K562 (cell line): ENCODE measurements at regions not wholly inside any gene's neighbourhood (a gene's known extent, or its start where the extent isn't known, plus 50 kb on each side); places are given as distances from the start of the nearest gene placed in this dataset.

Source experiments
- ATAC-seq: fragments of 200-7000 bp; cut with Tn5 transposase; 3 replicates; pipeline ENCODE4 v1.9.1; 2020; ENCODE audit warnings: moderate library complexity
- BruUV-seq: library from RNA; stranded (reverse); fragments of 400-500 nt; replicated peaks from 2 replicates; lab custom pipeline; 2021; lab: Mats Ljungman, UMichigan
- CTCF ChIA-PET: fragments of 300-600 bp; formaldehyde crosslinking; extraction: SDS; loops from one replicate; lab custom pipeline; 2021; ENCODE audit warnings: low intra/inter-chr PET ratio; lab: Yijun Ruan, JAX
- POLR2A ChIA-PET: fragments of 300-600, 350-650 bp; sonication (Branson Sonifier 250); formaldehyde crosslinking; extraction: SDS; loops from one replicate; lab custom pipeline; 2021; ENCODE audit warnings: antibody characterized with exemption, inconsistent platforms; lab: Yijun Ruan, JAX
- DNase-seq, 4 experiments: peaks; one replicate each; pipeline versions ENCODE4 v3.0.0 to v3.0.0-alpha.2; 2011 to 2018; ENCODE audit warnings: low spot score in 3 of 4, mixed read lengths in 3 of 4; ENCODE audit errors: extremely low read depth in 1 of 4
- FAIRE-seq: peaks from 2 replicates; lab custom pipeline; 2011; peaks lifted over from hg19 to GRCh38; lab: Jason Lieb, UNC
- H2AFZ ChIP-seq: 2 replicates; pipeline ENCODE4 v1.6.0; 2011; ENCODE audit warnings: low read depth, low read length, control low read depth, inconsistent platforms
- H3K27ac ChIP-seq: fragments of 200-600 bp; 3 replicates; pipeline ENCODE4 v1.8.0; 2011; ENCODE audit warnings: low read depth, mild to moderate bottlenecking, control low read depth, inconsistent platforms, low read length, moderate library complexity, mixed read lengths; ENCODE audit errors: extremely low read depth
- H3K27me3 ChIP-seq, 2 experiments: fragments of 300-600 bp in 1 of 2; 2 replicates in 1 of 2; 3 replicates in 1 of 2; pipeline versions ENCODE4 v1.6.0 to v1.8.0; 2011; ENCODE audit warnings: inconsistent platforms in 2 of 2, low read length in 2 of 2, mild to moderate bottlenecking in 1 of 2, mixed read lengths in 1 of 2, moderate library complexity in 1 of 2; ENCODE audit not compliant: control insufficient read depth in 2 of 2, insufficient read depth in 2 of 2
- H3K36me3 ChIP-seq: fragments of 300-600 bp; 3 replicates; pipeline ENCODE4 v1.8.0; 2011; ENCODE audit warnings: mild to moderate bottlenecking, low read length, inconsistent platforms; ENCODE audit not compliant: control insufficient read depth, insufficient read depth
- H3K4me1 ChIP-seq, 2 experiments: fragments of 200-600 bp in 1 of 2; replicated peaks in 1 of 2; 2 replicates in 1 of 2; 3 replicates in 1 of 2; pipeline versions ENCODE4 v1.5.1 to v1.8.0; 2011; ENCODE audit warnings: inconsistent platforms in 2 of 2, low read length in 2 of 2, mild to moderate bottlenecking in 1 of 2, mixed read lengths in 1 of 2, moderate library complexity in 1 of 2; ENCODE audit not compliant: control insufficient read depth in 2 of 2, insufficient read depth in 2 of 2
- H3K4me2 ChIP-seq: 2 replicates; pipeline ENCODE4 v1.6.1; 2011; ENCODE audit warnings: low read length, control low read depth, inconsistent platforms, mixed read lengths; ENCODE audit not compliant: insufficient read depth
- H3K4me3 ChIP-seq: fragments of 200-600 bp; sonication (generic), shearing (Covaris generic); 2 replicates; pipeline ENCODE4 v1.5.1; 2016; ENCODE audit warnings: control low read depth, inconsistent platforms
- H3K79me2 ChIP-seq: fragments of 200-600 bp; 3 replicates; pipeline ENCODE4 v1.8.0; 2011; ENCODE audit warnings: low read length, inconsistent platforms; ENCODE audit not compliant: control insufficient read depth, insufficient read depth
- H3K9ac ChIP-seq, 2 experiments: 2 replicates each; pipeline versions ENCODE4 v1.6.0 to v1.6.1; 2011; ENCODE audit warnings: low read depth in 2 of 2, low read length in 2 of 2, control low read depth in 1 of 2, inconsistent platforms in 1 of 2, mild to moderate bottlenecking in 1 of 2, mixed read lengths in 1 of 2; ENCODE audit not compliant: insufficient read depth in 1 of 2
- H3K9me1 ChIP-seq: one replicate; pipeline ENCODE4 v1.6.0; 2011; ENCODE audit warnings: inconsistent platforms, mild to moderate bottlenecking, low read length, moderate library complexity; ENCODE audit not compliant: control insufficient read depth, insufficient read depth
- H3K9me3 ChIP-seq: replicated peaks from 2 replicates; pipeline ENCODE4 v1.5.1; 2011; ENCODE audit warnings: low read depth, low read length, inconsistent platforms; ENCODE audit not compliant: control insufficient read depth, insufficient read depth
- H4K20me1 ChIP-seq: replicated peaks from 2 replicates; pipeline ENCODE4 v1.6.1; 2011; ENCODE audit warnings: low read length, inconsistent platforms, mixed read lengths; ENCODE audit not compliant: control insufficient read depth, insufficient read depth
- DMBX1 ChIP-seq: fragments of 250-450 bp; sonication (Bioruptor Pico); IDR thresholded peaks from 2 replicates; pipeline ENCODE4 v1.8.0; 2022; ENCODE audit warnings: inconsistent platforms, mild to moderate bottlenecking, moderate library complexity, borderline replicate concordance
- FUS ChIP-seq: fragments of 200-400 bp; formaldehyde crosslinking; optimal IDR thresholded peaks from 2 replicates; pipeline ENCODE3; 2017; ENCODE audit warnings: low read depth, low read length
- GABPB2 ChIP-seq: fragments of 250-450 bp; sonication (Bioruptor Pico); conservative IDR thresholded peaks from 2 replicates; pipeline ENCODE4 v1.5.1; 2021; ENCODE audit warnings: mild to moderate bottlenecking
- ZC3H4 ChIP-seq: sonication (generic); formaldehyde crosslinking; IDR thresholded peaks from 2 replicates; pipeline ENCODE4 v1.9.0; 2021; ENCODE audit warnings: missing genetic modification reagents, borderline replicate concordance
- WGBS: fragments of 100-300 bp; shearing (Covaris generic); methylation state at CpG from one replicate; pipeline ENCODE4 v1.1.6; 2016; ENCODE audit warnings: low coverage, mixed read lengths; ENCODE audit not compliant: insufficient coverage; ENCODE audit errors: missing lambda C conversion rate; 5-methylcytosine and 5-hydroxymethylcytosine counted together
- in situ Hi-C: fragments of 300-500 bp; cut with MboI; formaldehyde crosslinking; loops from 4 replicates; pipeline ENCODE4 v1.15.0; 2018; ENCODE audit warnings: inconsistent platforms, mixed read lengths
- intact Hi-C: fragments of 100-400 bp; cut with micrococcal nuclease; formaldehyde crosslinking; loops from 2 replicates; pipeline ENCODE4 v1.14.2; 2022
- TF ChIP-seq, protein P1 (sequence below): fragments of 250-450 bp; sonication (Bioruptor Pico); IDR thresholded peaks from 2 replicates; pipeline ENCODE4 v1.8.0; 2022; ENCODE audit warnings: moderate library complexity, mild to moderate bottlenecking, inconsistent platforms
- TF ChIP-seq, protein P2 (sequence below): fragments of 250-450 bp; sonication (Bioruptor Pico); IDR thresholded peaks from 2 replicates; pipeline ENCODE4 v1.8.0; 2021; ENCODE audit warnings: mild to moderate bottlenecking, moderate library complexity
- TF ChIP-seq, protein P3 (sequence below): fragments of 250-450 bp; sonication (Bioruptor Pico); IDR thresholded peaks from 2 replicates; pipeline ENCODE4 v1.5.0; 2020; ENCODE audit warnings: mild to moderate bottlenecking
- TF ChIP-seq, protein P4 (sequence below): sonication (generic); formaldehyde crosslinking; IDR thresholded peaks from 2 replicates; pipeline ENCODE4 v1.8.1; 2023; ENCODE audit warnings: mild to moderate bottlenecking, missing genetic modification reagents

DNA sequence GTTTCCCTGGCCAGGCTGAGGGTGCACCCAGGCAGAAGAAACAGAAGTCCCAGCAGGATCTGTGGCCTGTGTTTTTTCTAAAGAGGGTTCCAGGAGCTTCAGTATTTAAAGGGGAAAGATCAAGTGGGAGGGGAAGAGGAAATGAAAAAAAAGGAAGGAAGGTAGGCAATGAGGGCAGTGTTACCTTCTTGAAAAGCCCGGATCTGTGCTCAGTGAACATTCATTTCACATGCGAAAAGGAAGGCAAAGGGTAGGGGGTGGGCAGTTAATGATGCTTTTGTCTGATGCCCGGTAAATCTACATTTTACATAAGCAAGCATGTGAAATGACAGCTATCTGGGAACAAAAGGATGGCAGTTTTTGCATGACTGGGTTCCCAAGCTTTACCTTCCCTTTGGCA lies 326.2 kb downstream of the UQCRFS1 start:
- no peaks in the 10 kb centered on the region for H4K20me1 ChIP-seq
- DNase-seq (no peak), ATAC-seq (no peak), FAIRE-seq (no peak)
- H3K9ac ChIP-seq = no peak overlapping the region
- peaks cover 3 to 24% of the 10 kb centered on the region in 2 experiments; a peak in 3 of 5 replicates for H3K27me3 ChIP-seq
- intact Hi-C loops (no loop called here), in situ Hi-C loops (loop anchor here (10.0 kb wide), 1 partner anchor 378 kb away; no protein-coding TSS in a partner anchor)
- TF ChIP-seq, protein P1, sequence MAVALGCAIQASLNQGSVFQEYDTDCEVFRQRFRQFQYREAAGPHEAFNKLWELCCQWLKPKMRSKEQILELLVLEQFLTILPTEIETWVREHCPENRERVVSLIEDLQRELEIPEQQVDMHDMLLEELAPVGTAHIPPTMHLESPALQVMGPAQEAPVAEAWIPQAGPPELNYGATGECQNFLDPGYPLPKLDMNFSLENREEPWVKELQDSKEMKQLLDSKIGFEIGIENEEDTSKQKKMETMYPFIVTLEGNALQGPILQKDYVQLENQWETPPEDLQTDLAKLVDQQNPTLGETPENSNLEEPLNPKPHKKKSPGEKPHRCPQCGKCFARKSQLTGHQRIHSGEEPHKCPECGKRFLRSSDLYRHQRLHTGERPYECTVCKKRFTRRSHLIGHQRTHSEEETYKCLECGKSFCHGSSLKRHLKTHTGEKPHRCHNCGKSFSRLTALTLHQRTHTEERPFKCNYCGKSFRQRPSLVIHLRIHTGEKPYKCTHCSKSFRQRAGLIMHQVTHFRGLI (CRISPR knock-in tag) = no peak
- TF ChIP-seq, protein P2, sequence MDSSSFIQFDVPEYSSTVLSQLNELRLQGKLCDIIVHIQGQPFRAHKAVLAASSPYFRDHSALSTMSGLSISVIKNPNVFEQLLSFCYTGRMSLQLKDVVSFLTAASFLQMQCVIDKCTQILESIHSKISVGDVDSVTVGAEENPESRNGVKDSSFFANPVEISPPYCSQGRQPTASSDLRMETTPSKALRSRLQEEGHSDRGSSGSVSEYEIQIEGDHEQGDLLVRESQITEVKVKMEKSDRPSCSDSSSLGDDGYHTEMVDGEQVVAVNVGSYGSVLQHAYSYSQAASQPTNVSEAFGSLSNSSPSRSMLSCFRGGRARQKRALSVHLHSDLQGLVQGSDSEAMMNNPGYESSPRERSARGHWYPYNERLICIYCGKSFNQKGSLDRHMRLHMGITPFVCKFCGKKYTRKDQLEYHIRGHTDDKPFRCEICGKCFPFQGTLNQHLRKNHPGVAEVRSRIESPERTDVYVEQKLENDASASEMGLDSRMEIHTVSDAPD (CRISPR knock-in tag) = no peak
- TF ChIP-seq, protein P3, sequence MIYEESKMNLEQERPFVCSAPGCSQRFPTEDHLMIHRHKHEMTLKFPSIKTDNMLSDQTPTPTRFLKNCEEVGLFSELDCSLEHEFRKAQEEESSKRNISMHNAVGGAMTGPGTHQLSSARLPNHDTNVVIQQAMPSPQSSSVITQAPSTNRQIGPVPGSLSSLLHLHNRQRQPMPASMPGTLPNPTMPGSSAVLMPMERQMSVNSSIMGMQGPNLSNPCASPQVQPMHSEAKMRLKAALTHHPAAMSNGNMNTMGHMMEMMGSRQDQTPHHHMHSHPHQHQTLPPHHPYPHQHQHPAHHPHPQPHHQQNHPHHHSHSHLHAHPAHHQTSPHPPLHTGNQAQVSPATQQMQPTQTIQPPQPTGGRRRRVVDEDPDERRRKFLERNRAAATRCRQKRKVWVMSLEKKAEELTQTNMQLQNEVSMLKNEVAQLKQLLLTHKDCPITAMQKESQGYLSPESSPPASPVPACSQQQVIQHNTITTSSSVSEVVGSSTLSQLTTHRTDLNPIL (CRISPR knock-in tag) = no peak
- TF ChIP-seq DMBX1 (CRISPR knock-in tag) = no peak
- no peak for TF ChIP-seq FUS
- no peak for TF ChIP-seq GABPB2 (CRISPR knock-in tag)
- TF ChIP-seq ZC3H4 (CRISPR knock-in tag) = no peak
- TF ChIP-seq, protein P4, sequence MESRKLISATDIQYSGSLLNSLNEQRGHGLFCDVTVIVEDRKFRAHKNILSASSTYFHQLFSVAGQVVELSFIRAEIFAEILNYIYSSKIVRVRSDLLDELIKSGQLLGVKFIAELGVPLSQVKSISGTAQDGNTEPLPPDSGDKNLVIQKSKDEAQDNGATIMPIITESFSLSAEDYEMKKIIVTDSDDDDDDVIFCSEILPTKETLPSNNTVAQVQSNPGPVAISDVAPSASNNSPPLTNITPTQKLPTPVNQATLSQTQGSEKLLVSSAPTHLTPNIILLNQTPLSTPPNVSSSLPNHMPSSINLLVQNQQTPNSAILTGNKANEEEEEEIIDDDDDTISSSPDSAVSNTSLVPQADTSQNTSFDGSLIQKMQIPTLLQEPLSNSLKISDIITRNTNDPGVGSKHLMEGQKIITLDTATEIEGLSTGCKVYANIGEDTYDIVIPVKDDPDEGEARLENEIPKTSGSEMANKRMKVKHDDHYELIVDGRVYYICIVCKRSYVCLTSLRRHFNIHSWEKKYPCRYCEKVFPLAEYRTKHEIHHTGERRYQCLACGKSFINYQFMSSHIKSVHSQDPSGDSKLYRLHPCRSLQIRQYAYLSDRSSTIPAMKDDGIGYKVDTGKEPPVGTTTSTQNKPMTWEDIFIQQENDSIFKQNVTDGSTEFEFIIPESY (CRISPR knock-in tag) = no peak
- POLR2A ChIA-PET = no interaction called here
- H3K4me1 ChIP-seq = no peaks in the 10 kb centered on the region
- no TSS peak for BruUV-seq
- no peak overlapping the region for H2AFZ ChIP-seq
- 2% methylated on average over 3 of the region's 3 CpGs for WGBS
- H3K27ac ChIP-seq = no peak overlapping the region
- H3K4me3 ChIP-seq = no peak overlapping the region
- H3K9me1 ChIP-seq = no peaks in the 10 kb centered on the region
- CTCF ChIA-PET = no interaction called here
- H3K4me2 ChIP-seq = no peak overlapping the region
- H3K79me2 ChIP-seq = no peaks in the 10 kb centered on the region
- H3K36me3 ChIP-seq = no peaks in the 10 kb centered on the region
- no peaks in the 10 kb centered on the region for H3K9me3 ChIP-seq
